ENCODE measurements at regions not wholly inside any gene's neighbourhood (a gene's known extent, or its start where the extent isn't known, plus 50 kb on each side); places are given as distances from the start of the nearest gene placed in this dataset.

- no peak for TF ChIP-seq GATA2 (IDR thresholded peaks at IDR 0.05; ENCODE audit: low read depth, low read length)
- no peak for TF ChIP-seq GATA3 (IDR thresholded peaks at IDR 0.05; ENCODE audit: low read depth, low read length)
These were observed 970.6 kb downstream of the MRPL39 start for GRCh38 chr21:24636696-24637095.
